ENCODE measurements at regions not wholly inside any gene's neighbourhood (a gene's known extent, or its start where the extent isn't known, plus 50 kb on each side); places are given as distances from the start of the nearest gene placed in this dataset.

DNA sequence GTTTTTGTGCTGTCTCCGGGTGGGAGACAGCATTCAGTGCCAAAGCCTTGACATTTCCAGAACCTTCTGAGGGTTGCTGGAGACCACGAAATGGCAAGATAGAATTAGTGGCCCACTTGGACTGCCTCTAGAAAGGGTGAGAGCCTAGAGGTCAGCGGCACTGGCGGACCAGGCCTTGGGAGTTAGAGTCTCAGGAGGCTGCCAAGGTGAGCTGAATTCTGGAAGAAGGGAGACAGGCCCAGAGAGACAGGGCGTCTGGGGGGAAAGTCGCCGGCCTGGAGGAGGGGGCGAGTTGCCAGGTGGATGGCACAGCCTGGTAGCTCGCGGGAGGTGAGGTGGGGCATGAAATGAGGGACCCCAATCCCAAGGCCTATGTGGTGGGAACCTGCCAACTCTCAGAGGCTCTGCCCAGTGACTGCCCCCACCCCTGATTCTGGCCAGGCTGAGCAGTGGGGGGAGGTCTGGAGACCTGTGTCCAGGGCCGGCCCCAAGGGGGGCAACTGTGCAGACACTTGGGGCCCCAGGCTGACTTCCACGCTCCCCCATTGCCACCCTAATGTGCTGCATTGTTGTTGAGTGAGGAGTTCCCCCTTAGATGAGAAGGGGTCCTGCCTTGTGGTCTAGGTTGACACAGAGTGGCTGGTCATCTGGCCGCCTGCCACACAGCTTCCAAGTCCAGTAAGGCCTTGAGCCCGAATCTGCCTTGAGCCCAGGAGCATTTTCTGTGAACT is 211.1 kb upstream of the CIBAR2 start:
- H3K9me2 ChIP-seq (replicated peaks; ENCODE audit: control insufficient read depth, low read length): no peaks in the 10 kb centered on the region
- peaks cover 25% of the 10 kb centered on the region for H3K4me1 ChIP-seq (ENCODE audit: control insufficient read depth, low read length)
- no peak overlapping the region for H3K4me3 ChIP-seq (ENCODE audit: low read length)
- no peaks in the 10 kb centered on the region for H3K79me2 ChIP-seq (ENCODE audit: control insufficient read depth, low read length)
- H3K27me3 ChIP-seq (ENCODE audit: control insufficient read depth, low read length): no peaks in the 10 kb centered on the region
- peaks cover 6% of the 10 kb centered on the region; the same call in 1 of the 2 replicates for H3F3A ChIP-seq (ENCODE audit: control insufficient read depth, insufficient read depth)
- no peaks in the 10 kb centered on the region for H3K36me3 ChIP-seq (ENCODE audit: control insufficient read depth, low read length)
- H4K20me1 ChIP-seq (ENCODE audit: control insufficient read depth, insufficient read depth, low read depth, low read length): no peaks in the 10 kb centered on the region
- H3K9me3 ChIP-seq (ENCODE audit: control insufficient read depth, insufficient read depth, low read length): no peaks in the 10 kb centered on the region
- TF ChIP-seq EZH2phosphoT487 (IDR thresholded peaks at IDR 0.05; ENCODE audit: borderline replicate concordance, low read length): no peak
- TF ChIP-seq, protein P1, sequence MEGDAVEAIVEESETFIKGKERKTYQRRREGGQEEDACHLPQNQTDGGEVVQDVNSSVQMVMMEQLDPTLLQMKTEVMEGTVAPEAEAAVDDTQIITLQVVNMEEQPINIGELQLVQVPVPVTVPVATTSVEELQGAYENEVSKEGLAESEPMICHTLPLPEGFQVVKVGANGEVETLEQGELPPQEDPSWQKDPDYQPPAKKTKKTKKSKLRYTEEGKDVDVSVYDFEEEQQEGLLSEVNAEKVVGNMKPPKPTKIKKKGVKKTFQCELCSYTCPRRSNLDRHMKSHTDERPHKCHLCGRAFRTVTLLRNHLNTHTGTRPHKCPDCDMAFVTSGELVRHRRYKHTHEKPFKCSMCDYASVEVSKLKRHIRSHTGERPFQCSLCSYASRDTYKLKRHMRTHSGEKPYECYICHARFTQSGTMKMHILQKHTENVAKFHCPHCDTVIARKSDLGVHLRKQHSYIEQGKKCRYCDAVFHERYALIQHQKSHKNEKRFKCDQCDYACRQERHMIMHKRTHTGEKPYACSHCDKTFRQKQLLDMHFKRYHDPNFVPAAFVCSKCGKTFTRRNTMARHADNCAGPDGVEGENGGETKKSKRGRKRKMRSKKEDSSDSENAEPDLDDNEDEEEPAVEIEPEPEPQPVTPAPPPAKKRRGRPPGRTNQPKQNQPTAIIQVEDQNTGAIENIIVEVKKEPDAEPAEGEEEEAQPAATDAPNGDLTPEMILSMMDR (IDR thresholded peaks at IDR 0.05; ENCODE audit: low read depth, low read length, poor library complexity, severe bottlenecking): no peak
- no peak overlapping the region for H3K27ac ChIP-seq (ENCODE audit: low read depth, low read length)
- no peak overlapping the region for H3K4me2 ChIP-seq (ENCODE audit: low read length)

DNA sequence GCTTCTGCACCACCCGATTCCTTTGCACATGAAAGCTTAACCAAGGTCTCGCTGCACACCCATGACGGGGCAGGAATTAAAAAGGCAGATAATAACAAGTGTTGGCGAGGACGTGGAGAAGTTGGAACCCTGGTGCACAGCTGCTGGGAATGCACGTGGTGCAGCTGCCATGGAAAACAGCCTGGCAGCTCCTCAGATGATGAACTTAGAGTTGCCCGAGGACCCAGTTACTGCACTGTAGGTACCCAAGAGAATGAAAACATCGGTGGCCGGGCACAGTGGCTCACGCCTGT is 211.6 kb upstream of the CIBAR2 start:
- Histone ChIP-seq H4K20me1 (ENCODE audit: control insufficient read depth, insufficient read depth, low read depth, low read length) (no peaks in the 10 kb centered on the region), H3K36me3 (ENCODE audit: control insufficient read depth, low read length) (no peaks in the 10 kb centered on the region), H3F3A (ENCODE audit: control insufficient read depth, insufficient read depth) (peaks cover 6% of the 10 kb centered on the region; the same call in 1 of the 2 replicates), H3K4me1 (ENCODE audit: control insufficient read depth, low read length) (peaks cover 30% of the 10 kb centered on the region), H3K79me2 (ENCODE audit: control insufficient read depth, low read length) (no peaks in the 10 kb centered on the region), H3K9me2 (replicated peaks; ENCODE audit: control insufficient read depth, low read length) (no peaks in the 10 kb centered on the region), H3K27me3 (ENCODE audit: control insufficient read depth, low read length) (no peaks in the 10 kb centered on the region), H3K9me3 (ENCODE audit: control insufficient read depth, insufficient read depth, low read length) (no peaks in the 10 kb centered on the region), H3K27ac (ENCODE audit: low read depth, low read length) (no peak overlapping the region), H3K4me3 (ENCODE audit: low read length) (no peak overlapping the region), H3K4me2 (ENCODE audit: low read length) (no peak overlapping the region)
- TF ChIP-seq EZH2phosphoT487 (IDR thresholded peaks at IDR 0.05; ENCODE audit: borderline replicate concordance, low read length): no peak

DNA sequence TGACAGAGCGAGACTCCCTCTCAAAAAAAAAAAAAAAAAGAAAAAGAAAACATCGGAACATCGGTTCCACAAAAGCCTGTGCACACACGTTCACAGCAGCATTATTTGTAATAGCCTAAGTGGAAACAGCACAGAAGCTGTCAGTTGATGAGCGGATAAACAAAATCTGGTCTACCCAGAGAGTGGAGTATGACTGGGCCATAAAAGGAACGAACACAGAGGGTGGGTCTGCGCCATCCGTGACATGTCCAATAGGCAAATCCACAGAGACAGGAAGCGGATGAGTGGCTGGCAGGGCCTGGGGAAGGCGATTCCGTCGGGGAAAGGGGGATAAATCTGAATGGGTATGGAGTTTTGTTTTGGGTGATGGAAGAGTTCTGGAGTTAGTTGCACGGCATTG is 212.2 kb upstream of the CIBAR2 start:
- Histone ChIP-seq H3K79me2 (ENCODE audit: control insufficient read depth, low read length) (no peaks in the 10 kb centered on the region), H3F3A (ENCODE audit: control insufficient read depth, insufficient read depth) (peaks cover 6% of the 10 kb centered on the region; the same call in 1 of the 2 replicates), H3K9me2 (replicated peaks; ENCODE audit: control insufficient read depth, low read length) (no peaks in the 10 kb centered on the region), H3K4me2 (ENCODE audit: low read length) (no peak overlapping the region), H4K20me1 (ENCODE audit: control insufficient read depth, insufficient read depth, low read depth, low read length) (no peaks in the 10 kb centered on the region), H3K4me1 (ENCODE audit: control insufficient read depth, low read length) (peaks cover 36% of the 10 kb centered on the region), H3K27ac (ENCODE audit: low read depth, low read length) (no peak overlapping the region), H3K4me3 (ENCODE audit: low read length) (no peak overlapping the region), H3K27me3 (ENCODE audit: control insufficient read depth, low read length) (peaks cover 3% of the 10 kb centered on the region; the same call in 1 of the 2 replicates), H3K36me3 (ENCODE audit: control insufficient read depth, low read length) (no peaks in the 10 kb centered on the region), H3K9me3 (ENCODE audit: control insufficient read depth, insufficient read depth, low read length) (no peaks in the 10 kb centered on the region)
- no peak for TF ChIP-seq EZH2phosphoT487 (IDR thresholded peaks at IDR 0.05; ENCODE audit: borderline replicate concordance, low read length)
- TF ChIP-seq, protein P1 (IDR thresholded peaks at IDR 0.05; ENCODE audit: low read depth, low read length, poor library complexity, severe bottlenecking): no peak

DNA sequence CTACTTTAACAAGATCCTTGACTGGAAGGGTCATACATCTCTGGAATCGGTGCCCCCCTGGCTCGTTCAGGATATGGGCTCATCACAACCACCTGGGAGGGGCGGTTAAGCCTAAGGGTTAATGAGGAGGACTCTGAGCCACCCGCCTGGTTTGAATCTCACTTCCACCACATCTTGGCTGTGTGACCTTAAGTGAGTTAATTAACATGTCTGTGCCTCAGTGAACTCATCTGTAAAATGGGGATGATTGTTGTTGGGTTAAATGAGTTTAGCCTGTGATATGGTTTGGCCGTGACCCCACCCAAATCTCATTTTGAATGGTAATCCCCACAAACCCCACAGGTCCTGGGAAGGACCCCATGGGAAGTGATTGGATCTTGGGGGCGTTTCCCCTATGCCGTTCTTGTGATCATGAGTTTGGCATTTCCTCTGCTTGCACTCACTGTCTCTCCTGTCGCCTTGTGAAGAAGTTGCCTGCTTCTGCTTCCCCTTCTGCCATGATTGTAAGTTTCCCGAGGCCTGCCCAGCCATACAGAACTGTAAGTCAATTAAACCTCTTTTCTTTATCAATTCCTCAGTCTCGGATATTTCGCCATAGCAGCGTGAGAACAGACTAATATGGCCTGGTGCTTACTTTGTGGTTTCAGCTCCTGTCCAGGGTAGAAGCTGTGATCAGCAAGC is 214.0 kb upstream of the CIBAR2 start:
- Histone ChIP-seq H4K20me1 (ENCODE audit: control insufficient read depth, insufficient read depth, low read depth, low read length) (no peaks in the 10 kb centered on the region), H3K27ac (ENCODE audit: low read depth, low read length) (peak overlapping the region; percentile 23; the same call in 1 of the 2 replicates), H3K79me2 (ENCODE audit: control insufficient read depth, low read length) (no peaks in the 10 kb centered on the region)

More for the DNA sequence above, 214.0 kb upstream of the CIBAR2 start:
- Histone ChIP-seq H3K9me2 (replicated peaks; ENCODE audit: control insufficient read depth, low read length) (no peaks in the 10 kb centered on the region), H3K4me2 (ENCODE audit: low read length) (peak overlapping the region; percentile 60), H3K27me3 (ENCODE audit: control insufficient read depth, low read length) (peaks cover 3% of the 10 kb centered on the region; the same call in 1 of the 2 replicates), H3K4me1 (ENCODE audit: control insufficient read depth, low read length) (peaks cover 48% of the 10 kb centered on the region), H3K36me3 (ENCODE audit: control insufficient read depth, low read length) (no peaks in the 10 kb centered on the region), H3K9me3 (ENCODE audit: control insufficient read depth, insufficient read depth, low read length) (no peaks in the 10 kb centered on the region), H3F3A (ENCODE audit: control insufficient read depth, insufficient read depth) (peaks cover 6% of the 10 kb centered on the region; the same call in 1 of the 2 replicates), H3K4me3 (ENCODE audit: low read length) (peak overlapping the region; percentile 40)
- no peak for TF ChIP-seq EZH2phosphoT487 (IDR thresholded peaks at IDR 0.05; ENCODE audit: borderline replicate concordance, low read length)
- TF ChIP-seq, protein P1 (IDR thresholded peaks at IDR 0.05; ENCODE audit: low read depth, low read length, poor library complexity, severe bottlenecking): no peak
